Erythroblast (primary cell): ENCODE measurements at regions not wholly inside any gene's neighbourhood (a gene's known extent, or its start where the extent isn't known, plus 50 kb on each side); places are given as distances from the start of the nearest gene placed in this dataset.

Experiments used
- GATA1 ChIP-seq: IDR thresholded peaks from 2 replicates; pipeline ENCODE4 v1.6.1; 2011; ENCODE audit warnings: low read depth, mild to moderate bottlenecking, control low read depth, low read length, moderate library complexity
- POLR2A ChIP-seq: IDR thresholded peaks from 2 replicates; pipeline ENCODE4 v1.6.1; 2011; ENCODE audit warnings: mild to moderate bottlenecking, low read length

DNA sequence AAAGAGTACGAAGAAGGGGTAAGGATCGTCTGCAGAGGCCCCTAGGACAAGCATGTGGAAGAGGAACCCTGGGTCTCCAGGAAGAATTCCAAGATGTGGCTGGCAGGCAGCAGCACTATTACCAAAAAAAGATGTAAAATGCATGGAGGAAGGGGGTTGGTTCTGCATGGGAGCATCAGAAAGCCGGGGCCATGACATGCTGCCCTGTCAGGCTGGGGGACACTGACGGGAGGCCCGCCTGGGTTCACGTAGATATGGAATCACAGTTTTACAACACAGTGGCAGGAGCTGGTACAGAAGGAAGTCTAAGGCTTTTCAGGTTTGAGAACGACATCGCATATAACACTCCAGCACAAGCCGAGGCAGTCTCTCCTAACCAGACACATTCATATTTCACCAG is 150.0 kb upstream of the GSC start:
- TF ChIP-seq POLR2A: no peak
- no peak for TF ChIP-seq GATA1
